GM12864 (cell line): ENCODE measurements at regions not wholly inside any gene's neighbourhood (a gene's known extent, or its start where the extent isn't known, plus 50 kb on each side); places are given as distances from the start of the nearest gene placed in this dataset.
A peak's percentile ranks its signal among the peaks of the same experiment; 100 is the strongest.

Experiments
- DNase-seq: peaks from one replicate; pipeline ENCODE4 v3.0.0-alpha.2; 2011; ENCODE audit warnings: low read depth
- H3K4me3 ChIP-seq: 2 replicates; pipeline ENCODE4 v1.5.1; 2011; ENCODE audit warnings: mild to moderate bottlenecking, low read depth, low read length, control low read depth
- CTCF ChIP-seq: IDR thresholded peaks from 2 replicates; pipeline ENCODE4 v1.5.1; 2011; ENCODE audit warnings: low read depth, mild to moderate bottlenecking, moderate library complexity, low read length, control low read depth, inconsistent platforms; ENCODE audit errors: missing control alignments

DNA sequence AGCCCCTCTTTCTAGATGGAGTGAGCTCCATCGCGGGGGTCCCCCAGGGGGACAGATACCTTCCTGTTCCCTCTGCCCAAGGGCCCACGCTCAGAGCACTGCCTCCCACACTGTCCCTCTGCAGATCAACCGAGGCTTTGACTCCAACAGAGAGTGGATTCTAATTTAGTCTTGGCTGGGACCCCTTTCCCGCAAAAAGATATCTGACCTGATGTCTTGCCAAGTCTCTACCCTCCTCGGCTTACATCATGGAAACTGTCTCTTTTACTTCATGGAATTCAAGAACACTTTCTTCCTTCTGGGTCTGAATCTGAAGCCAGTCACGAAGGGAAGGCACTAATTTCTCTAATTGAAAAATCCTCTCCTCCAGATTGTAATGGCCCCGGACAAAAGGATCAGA, 278.0 kb downstream of the BMP7 start:
- TF ChIP-seq CTCF: no peak
- H3K4me3 ChIP-seq: no peak overlapping the region
- DNase-seq: no peak

DNA sequence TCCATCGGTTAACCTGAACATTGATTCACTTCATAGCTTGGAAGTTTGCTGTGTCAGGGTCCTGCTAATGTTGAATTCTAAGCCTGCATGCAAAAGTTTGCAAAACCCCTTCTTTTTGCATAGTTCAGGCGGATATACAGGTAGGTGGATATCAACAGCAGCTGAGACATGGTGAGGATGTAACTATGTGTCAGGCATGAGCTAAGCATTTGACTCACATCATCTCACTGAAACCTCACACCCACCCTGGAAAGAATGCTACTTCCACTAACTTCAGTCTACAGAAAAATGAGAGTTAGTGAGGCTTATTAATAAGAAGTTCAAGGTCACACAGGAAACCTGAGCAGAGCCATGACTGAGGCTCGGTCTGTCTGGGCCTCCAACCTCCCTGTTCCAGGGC, 276.9 kb downstream of the BMP7 start:
- no peak for TF ChIP-seq CTCF
- no peak overlapping the region for H3K4me3 ChIP-seq
- no peak for DNase-seq

GRCh38 chr20:56993020-56993559, 273.4 kb downstream of the BMP7 start:
- no peak for TF ChIP-seq CTCF
- H3K4me3 ChIP-seq: no peak overlapping the region
- no peak for DNase-seq

GRCh38 chr20:56994006-56994405, 272.4 kb downstream of the BMP7 start:
- H3K4me3 ChIP-seq: no peak overlapping the region
- no peak for TF ChIP-seq CTCF
- no peak for DNase-seq

- no peak for DNase-seq
- no peak for TF ChIP-seq CTCF
- H3K4me3 ChIP-seq: no peak overlapping the region
These were observed 271.3 kb downstream of the BMP7 start for GRCh38 chr20:56995149-56995548.

DNA sequence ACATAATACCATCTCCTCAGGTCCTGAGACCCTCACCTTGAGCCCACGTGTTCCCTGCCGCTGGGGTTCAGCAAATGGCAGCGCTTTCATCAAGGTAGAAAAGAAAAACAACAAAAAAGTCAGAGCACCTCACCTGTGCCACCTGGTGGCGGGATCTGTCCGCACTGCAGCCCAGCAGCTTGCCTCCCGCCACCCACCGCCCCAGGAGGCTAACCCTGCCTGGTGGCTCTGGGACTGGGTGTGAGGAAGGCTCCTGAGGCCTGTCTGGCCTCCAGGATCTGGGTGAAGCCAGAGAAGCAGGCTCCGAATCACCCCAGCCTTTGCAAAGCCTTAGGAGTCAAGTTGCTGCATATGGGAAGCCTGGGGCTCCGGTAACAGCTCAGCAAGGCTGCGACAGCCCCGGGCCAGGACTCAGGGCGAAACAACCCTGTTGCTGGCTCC, 270.8 kb downstream of the BMP7 start:
- no peak overlapping the region for H3K4me3 ChIP-seq
- TF ChIP-seq CTCF: peak; percentile 65
- no peak for DNase-seq

DNA sequence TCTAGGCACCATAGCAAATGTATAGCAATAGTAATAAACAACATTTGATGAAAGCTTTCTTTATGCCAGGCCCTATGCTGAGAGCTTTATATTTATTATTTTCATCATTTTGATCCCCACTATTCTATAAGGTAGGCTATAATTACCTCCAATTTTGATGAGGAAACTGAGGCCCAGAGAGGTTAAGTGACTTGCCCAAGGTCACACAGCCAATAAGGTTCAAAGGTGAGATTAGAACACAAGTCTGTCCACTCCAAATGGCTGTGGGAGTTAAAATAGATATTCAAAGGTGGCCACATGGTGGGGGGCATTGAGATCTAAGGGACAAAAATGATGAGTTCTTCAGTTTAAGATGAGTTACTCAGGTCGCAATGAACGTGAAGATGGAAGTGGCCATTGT, 269.9 kb downstream of the BMP7 start:
- TF ChIP-seq CTCF: no peak

More for the DNA sequence above, 269.9 kb downstream of the BMP7 start:
- no peak overlapping the region for H3K4me3 ChIP-seq
- DNase-seq: no peak
